ENCODE measurements at regions not wholly inside any gene's neighbourhood (a gene's known extent, or its start where the extent isn't known, plus 50 kb on each side); places are given as distances from the start of the nearest gene placed in this dataset.

- no peak for DNase-seq
Observed at GRCh38 chr2:203789618-203790017, 78.0 kb upstream of the CTLA4 start.

GRCh38 chr2:203790134-203790852, 77.3 kb upstream of the CTLA4 start:
- DNase-seq: no peak

GRCh38 chr2:203796248-203797010, 71.1 kb upstream of the CTLA4 start:
- no peak for DNase-seq

- no peak for DNase-seq
Observed at GRCh38 chr2:203797276-203797675, 70.3 kb upstream of the CTLA4 start.

GRCh38 chr2:203797712-203798111, 69.9 kb upstream of the CTLA4 start:
- DNase-seq: no peak

- DNase-seq: no peak
Observed at GRCh38 chr2:203798296-203799087, 69.1 kb upstream of the CTLA4 start.

- DNase-seq: no peak
Observed at GRCh38 chr2:203799908-203800307, 67.7 kb upstream of the CTLA4 start.

GRCh38 chr2:203800783-203801182, 66.8 kb upstream of the CTLA4 start:
- DNase-seq: no peak

- DNase-seq: no peak
Observed at GRCh38 chr2:203802342-203803052, 65.1 kb upstream of the CTLA4 start.

GRCh38 chr2:203803053-203803429, 64.5 kb upstream of the CTLA4 start:
- DNase-seq: no peak

GRCh38 chr2:203804070-203804469, 63.5 kb upstream of the CTLA4 start:
- peak; percentile 21 to 48 for DNase-seq

- DNase-seq: no peak
Observed at GRCh38 chr2:203804764-203805485, 62.6 kb upstream of the CTLA4 start.

GRCh38 chr2:203805486-203805838, 62.1 kb upstream of the CTLA4 start:
- no peak for DNase-seq

- DNase-seq: no peak
Observed at GRCh38 chr2:203806761-203807160, 60.8 kb upstream of the CTLA4 start.

- DNase-seq: no peak
Observed at GRCh38 chr2:203808046-203808750, 59.4 kb upstream of the CTLA4 start.

- no peak for DNase-seq
Observed at GRCh38 chr2:203809084-203809521, 58.5 kb upstream of the CTLA4 start.

GRCh38 chr2:203809991-203810510, 57.5 kb upstream of the CTLA4 start:
- DNase-seq: no peak

- DNase-seq: peak; percentile 56 to 83
Observed at GRCh38 chr2:203811491-203812221, 55.9 kb upstream of the CTLA4 start.

GRCh38 chr2:203812294-203813221, 55.0 kb upstream of the CTLA4 start:
- no peak for DNase-seq
